ENCODE measurements at regions not wholly inside any gene's neighbourhood (a gene's known extent, or its start where the extent isn't known, plus 50 kb on each side); places are given as distances from the start of the nearest gene placed in this dataset.

- DNase-seq, result no peak
Observed at GRCh38 chr7:113452245-113452644, 333.9 kb upstream of the SMIM30 start.

- DNase-seq, result no peak
Observed at GRCh38 chr7:113446791-113447190, 328.4 kb upstream of the SMIM30 start.

- DNase-seq, result no peak
Observed at GRCh38 chr7:113446391-113446790, 328.0 kb upstream of the SMIM30 start.

GRCh38 chr7:113444261-113444660 lies 325.9 kb upstream of the SMIM30 start:
- DNase-seq, result no peak

GRCh38 chr7:113440173-113440572 lies 321.8 kb upstream of the SMIM30 start:
- DNase-seq, result no peak

GRCh38 chr7:113431406-113431805 lies 313.1 kb upstream of the SMIM30 start:
- DNase-seq, result no peak

GRCh38 chr7:113424185-113424817 lies 305.9 kb upstream of the SMIM30 start:
- DNase-seq, result no peak

GRCh38 chr7:113421696-113422330 lies 303.5 kb upstream of the SMIM30 start:
- peak; percentile 68 for DNase-seq

GRCh38 chr7:113414401-113415035 lies 296.2 kb upstream of the SMIM30 start:
- no peak for DNase-seq

GRCh38 chr7:113412410-113412809 lies 294.1 kb upstream of the SMIM30 start:
- DNase-seq, result no peak

- DNase-seq, result no peak
Observed at GRCh38 chr7:113410796-113411195, 292.4 kb upstream of the SMIM30 start.

- DNase-seq, result no peak
Observed at GRCh38 chr7:113408999-113409398, 290.6 kb upstream of the SMIM30 start.

- no peak for DNase-seq
Observed at GRCh38 chr7:113405296-113406056, 287.1 kb upstream of the SMIM30 start.

- DNase-seq, result no peak
Observed at GRCh38 chr7:113404245-113404644, 285.9 kb upstream of the SMIM30 start.

GRCh38 chr7:113402482-113402881 lies 284.1 kb upstream of the SMIM30 start:
- DNase-seq, result no peak

GRCh38 chr7:113402005-113402404 lies 283.7 kb upstream of the SMIM30 start:
- DNase-seq, result no peak

GRCh38 chr7:113394856-113395255 lies 276.5 kb upstream of the SMIM30 start:
- DNase-seq, result no peak

- peak; percentile 70 for DNase-seq
Observed at GRCh38 chr7:113392841-113393540, 274.6 kb upstream of the SMIM30 start.

GRCh38 chr7:113392421-113392820 lies 274.1 kb upstream of the SMIM30 start:
- no peak for DNase-seq

GRCh38 chr7:113389112-113389646 lies 270.8 kb upstream of the SMIM30 start:
- no peak for DNase-seq

- DNase-seq, result no peak
Observed at GRCh38 chr7:113383638-113384037, 265.3 kb upstream of the SMIM30 start.

GRCh38 chr7:113379746-113380145 lies 261.4 kb upstream of the SMIM30 start:
- no peak for DNase-seq

GRCh38 chr7:113374955-113375354 lies 256.6 kb upstream of the SMIM30 start:
- DNase-seq, result no peak
